ENCODE measurements at regions not wholly inside any gene's neighbourhood (a gene's known extent, or its start where the extent isn't known, plus 50 kb on each side); places are given as distances from the start of the nearest gene placed in this dataset.

DNA sequence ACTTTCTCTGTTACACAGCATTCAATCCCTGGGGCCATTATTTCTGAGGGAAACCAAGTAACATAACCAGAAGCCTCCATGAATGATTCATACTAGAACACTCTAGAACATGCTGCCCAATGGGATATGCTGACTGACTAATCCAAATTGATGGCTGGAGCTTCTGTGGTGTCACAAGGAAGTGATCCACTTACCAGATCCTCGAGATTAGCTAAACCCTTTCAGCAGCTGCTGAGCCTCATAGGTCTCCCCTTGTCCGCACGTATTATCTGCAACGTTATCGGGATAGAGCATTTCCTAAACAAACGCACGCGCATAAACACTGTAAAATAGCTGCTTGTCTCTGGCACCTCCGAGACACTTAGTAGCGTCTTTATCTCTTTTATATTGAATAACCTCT lies 61.2 kb upstream of the PROK2 start:
- TF ChIP-seq, protein P1, sequence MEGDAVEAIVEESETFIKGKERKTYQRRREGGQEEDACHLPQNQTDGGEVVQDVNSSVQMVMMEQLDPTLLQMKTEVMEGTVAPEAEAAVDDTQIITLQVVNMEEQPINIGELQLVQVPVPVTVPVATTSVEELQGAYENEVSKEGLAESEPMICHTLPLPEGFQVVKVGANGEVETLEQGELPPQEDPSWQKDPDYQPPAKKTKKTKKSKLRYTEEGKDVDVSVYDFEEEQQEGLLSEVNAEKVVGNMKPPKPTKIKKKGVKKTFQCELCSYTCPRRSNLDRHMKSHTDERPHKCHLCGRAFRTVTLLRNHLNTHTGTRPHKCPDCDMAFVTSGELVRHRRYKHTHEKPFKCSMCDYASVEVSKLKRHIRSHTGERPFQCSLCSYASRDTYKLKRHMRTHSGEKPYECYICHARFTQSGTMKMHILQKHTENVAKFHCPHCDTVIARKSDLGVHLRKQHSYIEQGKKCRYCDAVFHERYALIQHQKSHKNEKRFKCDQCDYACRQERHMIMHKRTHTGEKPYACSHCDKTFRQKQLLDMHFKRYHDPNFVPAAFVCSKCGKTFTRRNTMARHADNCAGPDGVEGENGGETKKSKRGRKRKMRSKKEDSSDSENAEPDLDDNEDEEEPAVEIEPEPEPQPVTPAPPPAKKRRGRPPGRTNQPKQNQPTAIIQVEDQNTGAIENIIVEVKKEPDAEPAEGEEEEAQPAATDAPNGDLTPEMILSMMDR (IDR thresholded peaks at IDR 0.05; ENCODE audit: control extremely low read depth in 1 of 3, insufficient read depth in 1 of 3, low read depth in 1 of 3, low read length in 3 of 3) = no peak
- TF ChIP-seq GABPA (IDR thresholded peaks at IDR 0.05; ENCODE audit: borderline replicate concordance, insufficient read depth, low read length) (no peak), YY1 (IDR thresholded peaks at IDR 0.05; ENCODE audit: low read depth, low read length) (no peak), RNF2 (IDR thresholded peaks at IDR 0.05; ENCODE audit: borderline replicate concordance, low read depth, low read length, missing control alignments, poor library complexity, severe bottlenecking) (no peak)
- TF ChIP-seq, protein P2, sequence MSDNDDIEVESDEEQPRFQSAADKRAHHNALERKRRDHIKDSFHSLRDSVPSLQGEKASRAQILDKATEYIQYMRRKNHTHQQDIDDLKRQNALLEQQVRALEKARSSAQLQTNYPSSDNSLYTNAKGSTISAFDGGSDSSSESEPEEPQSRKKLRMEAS (IDR thresholded peaks at IDR 0.05) = no peak

Data from H1 (cell line).